ENCODE measurements at regions not wholly inside any gene's neighbourhood (a gene's known extent, or its start where the extent isn't known, plus 50 kb on each side); places are given as distances from the start of the nearest gene placed in this dataset.

DNA sequence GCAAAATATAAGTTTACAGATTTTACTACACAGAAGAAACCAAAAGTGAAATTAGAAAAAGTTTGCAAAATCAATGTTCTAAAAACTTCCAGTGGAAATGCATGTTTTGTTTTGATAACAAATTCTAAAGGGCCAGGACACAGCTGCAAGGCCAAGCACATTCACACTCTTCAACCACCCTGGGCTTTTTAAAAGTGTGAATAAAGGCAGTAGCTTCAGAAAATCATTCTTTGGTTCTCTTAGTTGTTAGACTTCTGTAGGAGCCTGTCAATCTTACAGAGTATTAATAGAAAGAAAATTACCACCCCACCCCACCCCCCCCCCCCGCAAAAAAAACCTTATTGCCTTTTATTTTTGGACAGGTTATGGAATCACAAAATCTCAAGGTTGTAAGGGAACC is 105.2 kb upstream of the EGLN3 start:
- TF ChIP-seq EZH2 (IDR thresholded peaks at IDR 0.05; ENCODE audit: borderline replicate concordance, insufficient read depth, low read depth, low read length, poor library complexity, severe bottlenecking): no peak
- TF ChIP-seq CTCF (IDR thresholded peaks at IDR 0.05): no peak
